OCI-LY3 (cell line): ENCODE measurements at regions not wholly inside any gene's neighbourhood (a gene's known extent, or its start where the extent isn't known, plus 50 kb on each side); places are given as distances from the start of the nearest gene placed in this dataset.

ENCODE experiments used
- H2AFZ ChIP-seq: fragments of 200-600, 300-600 bp; shearing (Covaris generic); 2 replicates; pipeline ENCODE4 v1.6.0; 2014; ENCODE audit warnings: antibody characterized with exemption, low read depth, low read length
- H3K27ac ChIP-seq: fragments of 200-600, 300-600 bp; sonication (generic); 2 replicates; pipeline ENCODE4 v1.5.1; 2014; ENCODE audit warnings: mild to moderate bottlenecking, low read length, moderate library complexity, mixed read lengths
- H3K27me3 ChIP-seq: fragments of 200-600, 300-600 bp; sonication (generic); 2 replicates; pipeline ENCODE4 v1.6.1; 2014; ENCODE audit warnings: low read depth, low read length, mixed read lengths
- H3K36me3 ChIP-seq: fragments of 200-600, 300-600 bp; sonication (generic); replicated peaks from 2 replicates; pipeline ENCODE3; 2014; ENCODE audit warnings: low read depth, low read length, mixed read lengths
- H3K4me1 ChIP-seq: fragments of 300-600, 200-600 bp; sonication (generic); 2 replicates; pipeline ENCODE4 v1.6.1; 2014; ENCODE audit warnings: low read length, mixed read lengths
- H3K4me2 ChIP-seq: fragments of 200-600, 300-600 bp; sonication (generic); 2 replicates; pipeline ENCODE4 v1.6.1; 2014; ENCODE audit warnings: low read length, mixed read lengths
- H3K4me3 ChIP-seq: fragments of 300-600, 200-600 bp; sonication (generic); 2 replicates; pipeline ENCODE4 v1.5.1; 2014; ENCODE audit warnings: antibody characterized with exemption, mild to moderate bottlenecking, low read length, moderate library complexity
- H3K79me2 ChIP-seq: fragments of 300-600, 200-600 bp; shearing (Covaris generic); 2 replicates; pipeline ENCODE4 v1.6.1; 2014; ENCODE audit warnings: mild to moderate bottlenecking, low read length, mixed read lengths
- H3K9ac ChIP-seq: fragments of 300-600, 200-600 bp; shearing (Covaris generic); 2 replicates; pipeline ENCODE4 v1.6.0; 2014; ENCODE audit warnings: mild to moderate bottlenecking, low read length, moderate library complexity
- H3K9me3 ChIP-seq: fragments of 200-600, 300-600 bp; shearing (Covaris generic); 2 replicates; pipeline ENCODE4 v1.6.1; 2014; ENCODE audit warnings: low read length, mixed read lengths; ENCODE audit not compliant: insufficient read depth
- H4K20me1 ChIP-seq: fragments of 200-600, 300-600 bp; sonication (generic); 2 replicates; pipeline ENCODE4 v1.6.1; 2016; ENCODE audit warnings: low read length, mixed read lengths; ENCODE audit not compliant: insufficient read depth
- CTCF ChIP-seq: fragments of 200-600, 300-600 bp; sonication (generic); IDR thresholded peaks from 2 replicates; pipeline ENCODE4 v1.5.1; 2014; ENCODE audit warnings: antibody characterized with exemption, low read length, low read depth
- EZH2phosphoT487 ChIP-seq: fragments of 200-600 bp; shearing (Covaris generic); IDR thresholded peaks from 2 replicates; pipeline ENCODE4 v1.6.1; 2018; ENCODE audit warnings: antibody characterized with exemption, mixed run types, low read depth

DNA sequence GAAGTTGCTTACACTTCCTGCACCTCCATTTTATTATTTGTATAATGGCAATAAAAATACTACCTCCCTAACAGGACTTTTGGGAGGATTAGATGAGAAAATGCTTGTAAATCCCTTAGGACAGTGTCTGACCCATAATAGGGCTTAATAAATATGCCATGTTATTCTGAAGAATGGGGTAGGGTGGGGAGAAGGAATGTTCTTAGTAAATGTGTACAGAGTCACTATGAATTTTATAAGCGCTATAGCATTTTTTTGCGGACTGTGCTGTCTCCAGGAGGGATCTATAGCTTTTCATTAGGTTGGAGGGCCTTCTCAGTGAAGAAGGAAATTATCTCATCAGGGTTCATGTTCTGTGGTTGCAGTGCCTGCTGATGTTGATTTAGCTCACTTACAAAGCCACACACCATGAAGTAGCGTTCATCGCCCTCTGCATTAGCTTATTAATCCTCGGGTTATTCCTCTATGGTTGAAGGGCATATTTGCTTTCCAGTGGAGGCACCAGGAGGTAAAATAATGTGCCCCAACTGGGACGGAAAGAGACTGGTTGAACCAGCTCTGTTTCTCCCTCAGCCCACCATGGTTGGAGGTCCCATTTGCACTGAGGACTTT is 497.1 kb downstream of the ARHGEF28 start:
- TF ChIP-seq CTCF (no peak), EZH2phosphoT487 (no peak)

DNA sequence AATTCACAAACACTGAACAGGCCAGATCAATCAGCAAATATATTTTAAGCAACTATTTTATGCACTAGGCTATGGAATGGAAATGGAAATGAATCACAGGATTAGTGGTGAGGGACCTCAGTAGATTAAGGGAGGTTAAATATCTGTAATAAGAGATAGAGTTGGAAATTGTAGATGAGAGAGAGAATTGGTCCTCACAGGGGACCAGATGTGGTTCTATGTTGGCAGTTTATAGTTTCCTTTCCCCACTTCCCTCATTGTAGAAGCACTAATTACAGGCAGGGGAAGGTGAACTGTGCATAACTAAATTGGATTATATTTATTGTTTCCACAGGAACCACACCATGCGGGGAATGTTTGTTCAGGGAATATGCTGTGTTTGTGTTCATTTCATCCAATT is 496.2 kb downstream of the ARHGEF28 start:
- Histone ChIP-seq H3K9ac (no peak overlapping the region), H3K36me3 (no peaks in the 10 kb centered on the region), H3K9me3 (no peaks in the 10 kb centered on the region), H4K20me1 (no peaks in the 10 kb centered on the region), H3K27me3 (no peaks in the 10 kb centered on the region), H3K79me2 (no peaks in the 10 kb centered on the region), H3K27ac (no peak overlapping the region), H3K4me2 (no peak overlapping the region), H2AFZ (no peak overlapping the region), H3K4me3 (no peak overlapping the region), H3K4me1 (no peaks in the 10 kb centered on the region)
- TF ChIP-seq CTCF (no peak), EZH2phosphoT487 (no peak)

More for the DNA sequence above, 497.1 kb downstream of the ARHGEF28 start:
- no peaks in the 10 kb centered on the region for H3K79me2 ChIP-seq
- H3K27ac ChIP-seq: no peak overlapping the region
- no peak overlapping the region for H2AFZ ChIP-seq
- no peaks in the 10 kb centered on the region for H3K9me3 ChIP-seq
- no peaks in the 10 kb centered on the region for H3K27me3 ChIP-seq
- H3K9ac ChIP-seq: no peak overlapping the region
- no peaks in the 10 kb centered on the region for H4K20me1 ChIP-seq
- no peaks in the 10 kb centered on the region for H3K36me3 ChIP-seq
- no peaks in the 10 kb centered on the region for H3K4me1 ChIP-seq
- H3K4me3 ChIP-seq: no peak overlapping the region
- no peak overlapping the region for H3K4me2 ChIP-seq

DNA sequence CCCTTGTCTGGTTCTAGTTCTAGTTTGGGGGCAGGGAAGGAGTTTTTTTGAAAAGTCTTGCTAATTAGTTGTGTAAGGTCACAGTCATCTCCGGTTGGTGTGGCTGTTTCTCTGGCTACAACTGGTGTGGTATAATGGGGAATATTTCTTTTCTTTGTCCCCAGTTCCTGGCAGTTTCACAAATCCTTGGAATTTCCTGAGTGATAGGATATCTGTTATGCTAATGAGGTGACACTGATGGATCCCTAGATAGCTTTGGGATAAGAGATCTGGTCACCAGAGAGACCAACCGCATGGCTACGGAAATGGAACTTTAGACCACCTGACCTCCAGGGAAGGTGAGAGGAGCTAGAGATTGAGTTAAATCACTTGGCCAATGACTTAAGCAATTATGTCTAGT is 494.6 kb downstream of the ARHGEF28 start:
- Histone ChIP-seq H4K20me1 (no peaks in the 10 kb centered on the region), H3K27me3 (no peaks in the 10 kb centered on the region), H3K9me3 (no peaks in the 10 kb centered on the region), H3K4me2 (no peak overlapping the region), H3K79me2 (no peaks in the 10 kb centered on the region), H2AFZ (no peak overlapping the region), H3K27ac (no peak overlapping the region), H3K9ac (no peak overlapping the region), H3K4me3 (no peak overlapping the region), H3K36me3 (no peaks in the 10 kb centered on the region), H3K4me1 (no peaks in the 10 kb centered on the region)
- no peak for TF ChIP-seq CTCF
- TF ChIP-seq EZH2phosphoT487: no peak

GRCh38 chr5:74118071-74118470 is 492.1 kb downstream of the ARHGEF28 start:
- no peak overlapping the region for H3K27ac ChIP-seq
- no peaks in the 10 kb centered on the region for H3K36me3 ChIP-seq
- TF ChIP-seq EZH2phosphoT487 (no peak), CTCF (no peak)
- no peak overlapping the region for H3K4me2 ChIP-seq
- no peaks in the 10 kb centered on the region for H3K9me3 ChIP-seq
- no peaks in the 10 kb centered on the region for H3K4me1 ChIP-seq
- H4K20me1 ChIP-seq: no peaks in the 10 kb centered on the region
- no peak overlapping the region for H3K9ac ChIP-seq
- H3K27me3 ChIP-seq: no peaks in the 10 kb centered on the region
- H3K79me2 ChIP-seq: no peaks in the 10 kb centered on the region
- no peak overlapping the region for H3K4me3 ChIP-seq
- no peak overlapping the region for H2AFZ ChIP-seq
